DOHH2 (cell line): ENCODE measurements at regions not wholly inside any gene's neighbourhood (a gene's known extent, or its start where the extent isn't known, plus 50 kb on each side); places are given as distances from the start of the nearest gene placed in this dataset.

Experiments
- H3F3A ChIP-seq: fragments of 200-600 bp; sonication (generic), shearing (Covaris generic); 2 replicates; pipeline ENCODE4 v1.6.0; 2016; ENCODE audit warnings: antibody characterized with exemption, mild to moderate bottlenecking; ENCODE audit not compliant: control insufficient read depth, insufficient read depth
- H3K27ac ChIP-seq: fragments of 200-600 bp; sonication (generic); 2 replicates; pipeline ENCODE4 v1.5.1; 2014; ENCODE audit warnings: low read depth, mild to moderate bottlenecking, low read length, moderate library complexity
- H3K27me3 ChIP-seq: fragments of 200-600 bp; sonication (generic); 2 replicates; pipeline ENCODE4 v1.6.1; 2014; ENCODE audit warnings: mild to moderate bottlenecking, low read length, mixed read lengths; ENCODE audit not compliant: control insufficient read depth
- H3K36me3 ChIP-seq: fragments of 200-600 bp; sonication (generic); 2 replicates; pipeline ENCODE4 v1.6.1; 2014; ENCODE audit warnings: mild to moderate bottlenecking, low read length, moderate library complexity, mixed read lengths; ENCODE audit not compliant: control insufficient read depth
- H3K4me1 ChIP-seq: fragments of 200-600 bp; sonication (generic); 2 replicates; pipeline ENCODE4 v1.6.1; 2014; ENCODE audit warnings: mild to moderate bottlenecking, low read length, mixed read lengths; ENCODE audit not compliant: control insufficient read depth
- H3K4me2 ChIP-seq: fragments of 200-600 bp; sonication (generic); 2 replicates; pipeline ENCODE4 v1.6.0; 2014; ENCODE audit warnings: mild to moderate bottlenecking, low read length, moderate library complexity
- H3K4me3 ChIP-seq: fragments of 200-600 bp; sonication (generic); 2 replicates; pipeline ENCODE4 v1.5.1; 2014; ENCODE audit warnings: mild to moderate bottlenecking, low read length, mixed read lengths
- H3K79me2 ChIP-seq: fragments of 200-600 bp; sonication (generic); 2 replicates; pipeline ENCODE4 v1.6.1; 2014; ENCODE audit warnings: mild to moderate bottlenecking, low read length, mixed read lengths; ENCODE audit not compliant: control insufficient read depth
- H3K9me2 ChIP-seq: fragments of 200-600 bp; sonication (generic); replicated peaks from 2 replicates; pipeline ENCODE4 v1.6.1; 2014; ENCODE audit warnings: mild to moderate bottlenecking, low read length, mixed read lengths; ENCODE audit not compliant: control insufficient read depth
- H3K9me3 ChIP-seq: fragments of 200-600 bp; sonication (generic); 2 replicates; pipeline ENCODE4 v1.6.1; 2014; ENCODE audit warnings: antibody characterized with exemption, low read length, mixed read lengths; ENCODE audit not compliant: control insufficient read depth, insufficient read depth
- H4K20me1 ChIP-seq: fragments of 200-600 bp; sonication (generic); 2 replicates; pipeline ENCODE4 v1.6.0; 2014; ENCODE audit warnings: low read depth, mild to moderate bottlenecking, antibody characterized with exemption, low read length, moderate library complexity; ENCODE audit not compliant: control insufficient read depth, insufficient read depth
- CTCF ChIP-seq: fragments of 200-600 bp; sonication (generic); IDR thresholded peaks from one replicate; pipeline ENCODE4 v1.5.1; 2014; ENCODE audit warnings: antibody characterized with exemption, mild to moderate bottlenecking, low read depth, low read length; ENCODE audit not compliant: poor library complexity, severe bottlenecking
- EZH2phosphoT487 ChIP-seq: fragments of 200-600 bp; sonication (generic); IDR thresholded peaks from 2 replicates; pipeline ENCODE4 v1.6.1; 2017; ENCODE audit warnings: borderline replicate concordance, mild to moderate bottlenecking, antibody characterized with exemption, low read length, moderate library complexity, mixed read lengths

- Histone ChIP-seq H3K4me2 (no peak overlapping the region), H3K9me2 (no peaks in the 10 kb centered on the region)
These were observed 127.8 kb upstream of the SLC7A14 start for GRCh38 chr3:170713653-170714052.

GRCh38 chr3:170712798-170713197 lies 126.9 kb upstream of the SLC7A14 start:
- Histone ChIP-seq H3F3A (no peaks in the 10 kb centered on the region), H3K4me2 (no peak overlapping the region), H4K20me1 (no peaks in the 10 kb centered on the region), H3K9me2 (no peaks in the 10 kb centered on the region), H3K4me3 (no peak overlapping the region), H3K36me3 (no peaks in the 10 kb centered on the region), H3K79me2 (no peaks in the 10 kb centered on the region), H3K27ac (no peak overlapping the region), H3K4me1 (no peaks in the 10 kb centered on the region), H3K27me3 (peaks cover 17% of the 10 kb centered on the region), H3K9me3 (peaks cover 8% of the 10 kb centered on the region; the same call in 1 of the 2 replicates)
- TF ChIP-seq CTCF, result no peak
- TF ChIP-seq EZH2phosphoT487, result no peak

More at GRCh38 chr3:170713653-170714052, 127.8 kb upstream of the SLC7A14 start:
- Histone ChIP-seq H3K4me3 (no peak overlapping the region), H4K20me1 (no peaks in the 10 kb centered on the region), H3K27me3 (peaks cover 17% of the 10 kb centered on the region), H3K79me2 (no peaks in the 10 kb centered on the region), H3K9me3 (peaks cover 8% of the 10 kb centered on the region; the same call in 1 of the 2 replicates), H3K4me1 (no peaks in the 10 kb centered on the region), H3K27ac (no peak overlapping the region), H3K36me3 (no peaks in the 10 kb centered on the region), H3F3A (no peaks in the 10 kb centered on the region)
- TF ChIP-seq EZH2phosphoT487 (no peak), CTCF (no peak)

GRCh38 chr3:170712336-170712735 lies 126.5 kb upstream of the SLC7A14 start:
- Histone ChIP-seq H3K79me2 (no peaks in the 10 kb centered on the region), H3K9me2 (no peaks in the 10 kb centered on the region), H3K36me3 (no peaks in the 10 kb centered on the region), H3K9me3 (peaks cover 8% of the 10 kb centered on the region; the same call in 1 of the 2 replicates), H3K27ac (no peak overlapping the region), H3F3A (no peaks in the 10 kb centered on the region), H3K27me3 (peaks cover 17% of the 10 kb centered on the region), H3K4me1 (no peaks in the 10 kb centered on the region), H4K20me1 (no peaks in the 10 kb centered on the region), H3K4me3 (no peak overlapping the region), H3K4me2 (no peak overlapping the region)
- no peak for TF ChIP-seq CTCF
- no peak for TF ChIP-seq EZH2phosphoT487

GRCh38 chr3:170711786-170712185 lies 125.9 kb upstream of the SLC7A14 start:
- no peak for TF ChIP-seq CTCF
- TF ChIP-seq EZH2phosphoT487, result no peak
- Histone ChIP-seq H3K79me2 (no peaks in the 10 kb centered on the region), H3K27ac (no peak overlapping the region), H3K9me2 (no peaks in the 10 kb centered on the region), H3F3A (no peaks in the 10 kb centered on the region), H3K4me3 (no peak overlapping the region), H3K27me3 (peaks cover 17% of the 10 kb centered on the region), H3K4me1 (no peaks in the 10 kb centered on the region), H3K36me3 (no peaks in the 10 kb centered on the region), H3K9me3 (peaks cover 8% of the 10 kb centered on the region; the same call in 1 of the 2 replicates), H3K4me2 (no peak overlapping the region), H4K20me1 (no peaks in the 10 kb centered on the region)
